ENCODE measurements at regions not wholly inside any gene's neighbourhood (a gene's known extent, or its start where the extent isn't known, plus 50 kb on each side); places are given as distances from the start of the nearest gene placed in this dataset.

DNA sequence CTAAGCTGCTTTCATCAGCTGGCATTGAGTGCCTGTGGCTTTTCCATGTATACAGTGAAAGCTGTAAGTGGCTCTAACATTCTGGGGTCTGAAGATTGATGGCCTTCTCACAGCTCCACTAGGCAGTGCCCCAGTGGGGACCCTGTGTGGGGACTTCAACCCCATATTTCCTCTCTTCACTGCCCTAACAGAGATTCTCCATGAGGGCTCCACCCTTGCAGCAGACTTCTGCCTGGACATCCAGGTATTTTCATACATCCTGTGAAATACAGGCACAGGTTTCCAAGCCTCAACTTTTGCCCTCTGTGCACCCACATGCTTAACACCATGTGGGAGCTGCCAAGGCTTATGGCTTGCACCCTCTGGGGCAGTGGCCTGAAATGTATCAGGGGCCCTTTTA lies 188.2 kb upstream of the SYT4 start:
- peaks cover 13 to 15% of the 10 kb centered on the region in 2 experiments; a peak in 2 of 4 replicates for H3K9me3 ChIP-seq (ENCODE audit: control insufficient read depth in 1 of 2, insufficient read depth in 1 of 2, low read depth in 1 of 2, low read length in 2 of 2)
- CTCF ChIA-PET = no interaction called here
- POLR2A ChIA-PET = no interaction called here

More for the DNA sequence above, 188.2 kb upstream of the SYT4 start:
- Histone ChIP-seq H4K20me1 (ENCODE audit: insufficient read depth) (no peaks in the 10 kb centered on the region), H3K4me3 (replicated peaks in 1 of 2; ENCODE audit: low read depth in 1 of 2, low read length in 2 of 2) (no peak overlapping the region), H2AFZ (ENCODE audit: low read depth, low read length, poor library complexity, severe bottlenecking) (no peak overlapping the region), H3K9me2 (ENCODE audit: insufficient read depth) (no peaks in the 10 kb centered on the region), H3K4me2 (ENCODE audit: low read length) (no peak overlapping the region), H3K36me3 (ENCODE audit: control insufficient read depth in 1 of 2, insufficient read depth in 2 of 2, low read length in 2 of 2) (no peaks in the 10 kb centered on the region), H3K27me3 (ENCODE audit: insufficient read depth, low read length) (no peaks in the 10 kb centered on the region), H3K9ac (ENCODE audit: low read length) (no peak overlapping the region), H3K27ac (ENCODE audit: low read depth, low read length) (no peak overlapping the region), H3K79me2 (ENCODE audit: insufficient read depth, low read length) (no peaks in the 10 kb centered on the region), H3K4me1 (ENCODE audit: control insufficient read depth in 1 of 2, insufficient read depth in 2 of 2, low read length in 2 of 2) (no peaks in the 10 kb centered on the region)
- intact Hi-C loops (cut with micrococcal nuclease) = no loop called here
- BruUV-seq (replicated peaks) = no TSS peak
- TF ChIP-seq FOSL1 (IDR thresholded peaks at IDR 0.05; ENCODE audit: low read depth) = no peak
- TF ChIP-seq, protein P1, sequence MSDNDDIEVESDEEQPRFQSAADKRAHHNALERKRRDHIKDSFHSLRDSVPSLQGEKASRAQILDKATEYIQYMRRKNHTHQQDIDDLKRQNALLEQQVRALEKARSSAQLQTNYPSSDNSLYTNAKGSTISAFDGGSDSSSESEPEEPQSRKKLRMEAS (IDR thresholded peaks at IDR 0.05) = no peak
- TF ChIP-seq EGR1 (IDR thresholded peaks at IDR 0.05; ENCODE audit: low read depth) = no peak
- TF ChIP-seq RAD21 (IDR thresholded peaks at IDR 0.05; ENCODE audit: low read depth) = no peak
- TF ChIP-seq, protein P2, sequence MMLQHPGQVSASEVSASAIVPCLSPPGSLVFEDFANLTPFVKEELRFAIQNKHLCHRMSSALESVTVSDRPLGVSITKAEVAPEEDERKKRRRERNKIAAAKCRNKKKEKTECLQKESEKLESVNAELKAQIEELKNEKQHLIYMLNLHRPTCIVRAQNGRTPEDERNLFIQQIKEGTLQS (IDR thresholded peaks at IDR 0.05) = no peak
- no peak for TF ChIP-seq EZH2phosphoT487 (IDR thresholded peaks at IDR 0.05; ENCODE audit: borderline replicate concordance)
- no peak for TF ChIP-seq CEBPB (IDR thresholded peaks at IDR 0.05; ENCODE audit: low read depth)
- TF ChIP-seq, protein P3, sequence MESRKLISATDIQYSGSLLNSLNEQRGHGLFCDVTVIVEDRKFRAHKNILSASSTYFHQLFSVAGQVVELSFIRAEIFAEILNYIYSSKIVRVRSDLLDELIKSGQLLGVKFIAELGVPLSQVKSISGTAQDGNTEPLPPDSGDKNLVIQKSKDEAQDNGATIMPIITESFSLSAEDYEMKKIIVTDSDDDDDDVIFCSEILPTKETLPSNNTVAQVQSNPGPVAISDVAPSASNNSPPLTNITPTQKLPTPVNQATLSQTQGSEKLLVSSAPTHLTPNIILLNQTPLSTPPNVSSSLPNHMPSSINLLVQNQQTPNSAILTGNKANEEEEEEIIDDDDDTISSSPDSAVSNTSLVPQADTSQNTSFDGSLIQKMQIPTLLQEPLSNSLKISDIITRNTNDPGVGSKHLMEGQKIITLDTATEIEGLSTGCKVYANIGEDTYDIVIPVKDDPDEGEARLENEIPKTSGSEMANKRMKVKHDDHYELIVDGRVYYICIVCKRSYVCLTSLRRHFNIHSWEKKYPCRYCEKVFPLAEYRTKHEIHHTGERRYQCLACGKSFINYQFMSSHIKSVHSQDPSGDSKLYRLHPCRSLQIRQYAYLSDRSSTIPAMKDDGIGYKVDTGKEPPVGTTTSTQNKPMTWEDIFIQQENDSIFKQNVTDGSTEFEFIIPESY (IDR thresholded peaks at IDR 0.05; ENCODE audit: extremely low read depth, insufficient replicate concordance, low read length) = no peak
- TF ChIP-seq SRF (IDR thresholded peaks at IDR 0.05; ENCODE audit: low read depth) = no peak
- TF ChIP-seq CBX3 (IDR thresholded peaks at IDR 0.05; ENCODE audit: low read depth) = no peak
- no peak for TF ChIP-seq EZH2 (IDR thresholded peaks at IDR 0.05)
- TF ChIP-seq ELF1 (IDR thresholded peaks at IDR 0.05; ENCODE audit: borderline replicate concordance, low read depth) = no peak
- TF ChIP-seq POLR2AphosphoS5 (IDR thresholded peaks at IDR 0.05; ENCODE audit: low read depth, low read length) = no peak
- TF ChIP-seq JUND (IDR thresholded peaks at IDR 0.05) = no peak
- ATAC-seq = no peak
- DNase-seq (ENCODE audit: low read depth, low spot score) = no peak
- RAD21 ChIA-PET (ENCODE audit: low non-redundant PET in 1 of 2, low total read pairs in 2 of 2, uncharacterized antibody in 2 of 2, unreplicated experiment in 2 of 2) = no interaction called here

Measured in HCT116 (cell line).